ENCODE measurements at regions not wholly inside any gene's neighbourhood (a gene's known extent, or its start where the extent isn't known, plus 50 kb on each side); places are given as distances from the start of the nearest gene placed in this dataset.

DNA sequence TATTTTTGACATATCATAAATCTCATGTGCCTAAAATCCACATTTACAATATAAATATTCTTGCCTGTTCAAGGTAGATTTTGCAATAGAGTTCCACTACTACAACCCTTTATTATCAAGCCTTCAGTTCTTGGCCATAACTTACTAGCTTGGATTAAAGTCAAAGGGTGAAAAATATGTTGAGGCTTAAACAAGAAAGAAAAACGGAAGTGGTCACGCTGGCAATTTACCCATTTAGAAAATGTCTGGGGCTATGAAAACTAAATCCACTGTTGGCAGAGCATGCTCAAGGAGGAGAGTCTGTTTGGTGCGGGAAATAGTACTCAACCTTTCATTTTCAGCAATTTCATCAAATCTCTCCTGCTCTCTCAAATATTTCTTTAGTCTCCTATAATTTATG is 209.8 kb upstream of the RHOBTB1 start:
- TF ChIP-seq, protein P1, sequence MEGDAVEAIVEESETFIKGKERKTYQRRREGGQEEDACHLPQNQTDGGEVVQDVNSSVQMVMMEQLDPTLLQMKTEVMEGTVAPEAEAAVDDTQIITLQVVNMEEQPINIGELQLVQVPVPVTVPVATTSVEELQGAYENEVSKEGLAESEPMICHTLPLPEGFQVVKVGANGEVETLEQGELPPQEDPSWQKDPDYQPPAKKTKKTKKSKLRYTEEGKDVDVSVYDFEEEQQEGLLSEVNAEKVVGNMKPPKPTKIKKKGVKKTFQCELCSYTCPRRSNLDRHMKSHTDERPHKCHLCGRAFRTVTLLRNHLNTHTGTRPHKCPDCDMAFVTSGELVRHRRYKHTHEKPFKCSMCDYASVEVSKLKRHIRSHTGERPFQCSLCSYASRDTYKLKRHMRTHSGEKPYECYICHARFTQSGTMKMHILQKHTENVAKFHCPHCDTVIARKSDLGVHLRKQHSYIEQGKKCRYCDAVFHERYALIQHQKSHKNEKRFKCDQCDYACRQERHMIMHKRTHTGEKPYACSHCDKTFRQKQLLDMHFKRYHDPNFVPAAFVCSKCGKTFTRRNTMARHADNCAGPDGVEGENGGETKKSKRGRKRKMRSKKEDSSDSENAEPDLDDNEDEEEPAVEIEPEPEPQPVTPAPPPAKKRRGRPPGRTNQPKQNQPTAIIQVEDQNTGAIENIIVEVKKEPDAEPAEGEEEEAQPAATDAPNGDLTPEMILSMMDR (IDR thresholded peaks at IDR 0.05), result no peak
- no peak for TF ChIP-seq POLR2A (IDR thresholded peaks at IDR 0.05)

Data from uterus (tissue), 2 donors.